Esophagus muscularis mucosa (tissue), 3 donors: ENCODE measurements at regions not wholly inside any gene's neighbourhood (a gene's known extent, or its start where the extent isn't known, plus 50 kb on each side); places are given as distances from the start of the nearest gene placed in this dataset.

Experiments used
- CTCF ChIP-seq, 3 experiments: fragments of 200-600 bp in 2 of 3; fragments of 450-650 bp in 1 of 3; sonication (generic) in 2 of 3; IDR thresholded peaks; one replicate each; pipeline ENCODE4 v1.5.1; 2017 to 2019; ENCODE audit warnings: antibody characterized with exemption in 3 of 3, mild to moderate bottlenecking in 2 of 3, moderate library complexity in 1 of 3
- POLR2A ChIP-seq: fragments of 450-650 bp; IDR thresholded peaks from one replicate; pipeline ENCODE4 v1.6.1; 2017; ENCODE audit warnings: antibody characterized with exemption, moderate library complexity, mild to moderate bottlenecking, low read depth
- POLR2AphosphoS5 ChIP-seq, 2 donors: sonication (generic); formaldehyde crosslinking; IDR thresholded peaks; one replicate each; pipeline ENCODE4 v1.6.1; 2017; ENCODE audit warnings: antibody characterized with exemption in 2 of 2

- TF ChIP-seq CTCF (IDR thresholded peaks at IDR 0.05) (no peak), POLR2A (no peak), POLR2AphosphoS5 (IDR thresholded peaks at IDR 0.05) (no peak)
Observed at GRCh38 chr12:19588951-19589350, 149.7 kb downstream of the AEBP2 start.
